ENCODE measurements at regions not wholly inside any gene's neighbourhood (a gene's known extent, or its start where the extent isn't known, plus 50 kb on each side); places are given as distances from the start of the nearest gene placed in this dataset.

GRCh38 chr5:15995341-15996052 is 184.1 kb downstream of the MARCHF11 start:
- Histone ChIP-seq H3K9me3 (no peaks in the 10 kb centered on the region), H3K4me3 (replicated peaks in 1 of 3) (no peak overlapping the region), H3K36me3 (no peaks in the 10 kb centered on the region), H3K4me1 (no peaks in the 10 kb centered on the region), H3K27ac (no peak overlapping the region), H3K27me3 (no peaks in the 10 kb centered on the region)
- TF ChIP-seq CTCF (IDR thresholded peaks at IDR 0.05) (peak in 2 of 6 experiments; percentile 19 to 22), POLR2A (IDR thresholded peaks at IDR 0.05) (no peak)
- no peak for DNase-seq
- 42 to 55% methylated on average over 2 of the region's 2 CpGs for WGBS, 2 donors
- intact Hi-C loops (cut with DNase I): no loop called here

DNA sequence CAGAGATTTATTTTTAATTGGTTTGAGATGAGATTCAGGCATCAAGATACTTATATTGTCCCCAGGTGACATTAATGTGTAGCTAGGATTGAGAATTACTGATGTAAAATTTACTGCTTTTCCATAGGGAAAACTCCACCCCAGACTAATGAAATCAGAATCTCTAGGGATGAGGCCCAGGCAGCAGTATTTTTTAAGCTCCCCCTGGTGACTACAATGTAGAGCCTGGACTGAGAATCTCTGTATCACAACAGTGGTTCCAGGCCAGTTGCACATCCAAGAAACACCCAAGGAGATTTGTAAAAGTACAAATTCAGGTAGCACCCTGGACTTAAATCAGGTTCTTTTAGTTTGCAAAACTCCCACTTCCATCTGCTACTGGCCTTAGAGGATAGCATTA is 185.7 kb downstream of the MARCHF11 start:
- no peaks in the 10 kb centered on the region for H3K4me1 ChIP-seq
- no peaks in the 10 kb centered on the region for H3K36me3 ChIP-seq
- TF ChIP-seq CTCF (IDR thresholded peaks at IDR 0.05) (no peak), POLR2A (IDR thresholded peaks at IDR 0.05) (no peak)
- H3K27ac ChIP-seq: no peak overlapping the region
- intact Hi-C loops (cut with DNase I): no loop called here
- DNase-seq: no peak
- no peaks in the 10 kb centered on the region for H3K9me3 ChIP-seq
- no peak overlapping the region for H3K4me3 ChIP-seq (replicated peaks in 1 of 3)
- no peaks in the 10 kb centered on the region for H3K27me3 ChIP-seq

DNA sequence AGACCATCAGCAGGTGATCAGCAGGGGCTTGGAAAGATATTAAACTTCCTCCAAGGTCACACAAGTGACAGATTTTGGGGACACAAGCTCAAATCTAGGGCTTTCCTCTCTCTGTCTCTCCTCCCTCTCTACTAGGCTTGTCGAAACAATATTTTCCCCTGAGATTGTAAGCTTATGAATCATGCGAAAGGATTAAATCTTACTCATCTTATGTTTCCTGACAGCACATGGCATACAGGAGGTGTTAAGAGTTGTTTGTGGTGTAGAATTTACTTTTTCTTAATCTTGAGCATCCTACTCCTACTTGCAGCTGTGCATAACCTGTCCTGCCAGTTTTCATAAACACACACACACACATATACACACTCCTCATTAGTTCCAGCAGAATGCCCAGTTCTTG is 186.3 kb downstream of the MARCHF11 start:
- Histone ChIP-seq H3K27ac (no peak overlapping the region), H3K4me3 (replicated peaks in 1 of 3) (no peak overlapping the region), H3K9me3 (no peaks in the 10 kb centered on the region), H3K36me3 (no peaks in the 10 kb centered on the region), H3K4me1 (no peaks in the 10 kb centered on the region), H3K27me3 (no peaks in the 10 kb centered on the region)
- DNase-seq: no peak
- no peak for TF ChIP-seq CTCF (IDR thresholded peaks at IDR 0.05)
- no peak for TF ChIP-seq POLR2A (IDR thresholded peaks at IDR 0.05)
- intact Hi-C loops (cut with DNase I): no loop called here
- WGBS, 2 donors: 85 to 90% methylated on average over 2 of the region's 2 CpGs

GRCh38 chr5:15992918-15993317 is 186.7 kb downstream of the MARCHF11 start:
- no peak for DNase-seq
- no peaks in the 10 kb centered on the region for H3K36me3 ChIP-seq
- TF ChIP-seq CTCF (IDR thresholded peaks at IDR 0.05) (no peak), POLR2A (IDR thresholded peaks at IDR 0.05) (no peak)
- no peaks in the 10 kb centered on the region for H3K27me3 ChIP-seq
- H3K27ac ChIP-seq: no peak overlapping the region
- H3K4me1 ChIP-seq: no peaks in the 10 kb centered on the region
- no peak overlapping the region for H3K4me3 ChIP-seq (replicated peaks in 1 of 3)
- WGBS, 2 donors: 72 to 73% methylated on average over 2 of the region's 2 CpGs
- H3K9me3 ChIP-seq: no peaks in the 10 kb centered on the region
- intact Hi-C loops (cut with DNase I): no loop called here

- Histone ChIP-seq H3K4me1 (no peaks in the 10 kb centered on the region), H3K36me3 (no peaks in the 10 kb centered on the region), H3K27ac (no peak overlapping the region), H3K27me3 (no peaks in the 10 kb centered on the region), H3K4me3 (replicated peaks in 1 of 3) (no peak overlapping the region), H3K9me3 (no peaks in the 10 kb centered on the region)
- intact Hi-C loops (cut with DNase I): no loop called here
- no peak for TF ChIP-seq POLR2A (IDR thresholded peaks at IDR 0.05)
- DNase-seq: no peak
Observed at GRCh38 chr5:15991586-15991985, 188.0 kb downstream of the MARCHF11 start.
